IPS DF 6.9 (cell line): ENCODE measurements at regions not wholly inside any gene's neighbourhood (a gene's known extent, or its start where the extent isn't known, plus 50 kb on each side); places are given as distances from the start of the nearest gene placed in this dataset.
"Not testable (repeated sequence)": the region's sequence is repeated elsewhere in the genome, so short reads cannot be mapped to it uniquely, and the experiment has no call there.

Source experiments
- DNase-seq: peaks from one replicate; pipeline ENCODE4 v3.0.0-alpha.2; 2013; ENCODE audit warnings: low read depth, low spot score
- H3K27ac ChIP-seq: one replicate; pipeline ENCODE4 v1.5.1; 2013; ENCODE audit warnings: low read length, control low read depth
- H3K27me3 ChIP-seq: 2 replicates; pipeline ENCODE4 v1.6.1; 2013; ENCODE audit warnings: mild to moderate bottlenecking, low read length; ENCODE audit not compliant: control insufficient read depth, insufficient read depth
- H3K36me3 ChIP-seq: 2 replicates; pipeline ENCODE4 v1.6.1; 2013; ENCODE audit warnings: low read length; ENCODE audit not compliant: control insufficient read depth, insufficient read depth
- H3K4me1 ChIP-seq: 2 replicates; pipeline ENCODE4 v1.6.1; 2013; ENCODE audit warnings: low read length; ENCODE audit not compliant: control insufficient read depth, insufficient read depth
- H3K4me3 ChIP-seq: 2 replicates; pipeline ENCODE4 v1.5.1; 2013; ENCODE audit warnings: mild to moderate bottlenecking, low read length
- H3K9me3 ChIP-seq: 2 replicates; pipeline ENCODE4 v1.6.1; 2013; ENCODE audit warnings: low read length, inconsistent platforms; ENCODE audit not compliant: control insufficient read depth, insufficient read depth
- WGBS: extraction: QIAGEN DNeasy Blood & Tissue Kit; methylation state at CpG from one replicate; pipeline ENCODE4 v1.1.7; 2013; ENCODE audit warnings: mixed read lengths, missing lambda C conversion rate; ENCODE audit not compliant: insufficient read length, insufficient coverage; 5-methylcytosine and 5-hydroxymethylcytosine counted together

DNA sequence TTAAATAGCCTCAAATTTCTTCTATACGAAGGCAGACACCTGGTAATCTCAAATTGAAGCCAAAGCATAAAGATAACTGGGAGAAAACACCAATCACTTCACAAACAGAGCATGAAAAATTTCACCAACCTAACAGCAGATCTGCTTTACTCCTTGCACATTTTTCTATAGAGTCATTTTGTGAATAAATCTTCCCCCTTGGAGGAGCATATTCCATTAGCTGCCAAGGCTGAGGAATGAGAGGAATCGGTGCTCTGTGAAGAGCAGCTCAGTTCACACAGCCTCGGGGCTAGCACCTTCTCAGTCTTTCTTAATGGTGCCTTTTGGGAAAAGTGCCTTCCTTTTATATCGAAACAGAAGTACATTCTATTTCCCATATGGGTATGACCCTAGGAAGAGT is 1313.7 kb upstream of the NRXN1 start:
- no CpG with 5 or more reads among the region's 4 CpGs for WGBS
- Histone ChIP-seq H3K36me3 (no peaks in the 10 kb centered on the region), H3K27me3 (no peaks in the 10 kb centered on the region), H3K9me3 (no peaks in the 10 kb centered on the region), H3K27ac (no peak overlapping the region), H3K4me1 (peaks cover 3% of the 10 kb centered on the region; the same call in 1 of the 2 replicates), H3K4me3 (no peak overlapping the region)
- DNase-seq = no peak

DNA sequence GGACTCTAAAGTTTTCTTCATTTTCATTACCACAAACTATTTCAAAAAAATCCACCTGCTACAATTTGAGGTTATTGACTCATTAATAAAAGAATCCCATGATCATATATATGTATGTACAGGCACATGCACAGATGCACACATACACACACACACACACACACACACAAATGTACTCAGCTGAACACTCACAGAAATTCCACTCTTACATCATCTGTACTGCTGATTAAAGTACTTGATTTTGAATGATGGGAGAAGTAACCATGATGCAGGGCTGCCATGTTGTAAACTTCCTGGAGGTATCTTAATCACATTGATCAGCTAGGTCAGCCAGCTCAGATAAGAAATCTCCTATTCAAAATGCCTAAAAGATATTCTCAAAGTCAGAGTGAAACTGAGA is 1313.2 kb upstream of the NRXN1 start:
- H3K27ac ChIP-seq = no peak overlapping the region
- H3K36me3 ChIP-seq = no peaks in the 10 kb centered on the region
- no peak for DNase-seq
- H3K4me3 ChIP-seq = no peak overlapping the region
- H3K4me1 ChIP-seq = peaks cover 4% of the 10 kb centered on the region; the same call in 1 of the 2 replicates
- H3K27me3 ChIP-seq = no peaks in the 10 kb centered on the region
- H3K9me3 ChIP-seq = no peaks in the 10 kb centered on the region

DNA sequence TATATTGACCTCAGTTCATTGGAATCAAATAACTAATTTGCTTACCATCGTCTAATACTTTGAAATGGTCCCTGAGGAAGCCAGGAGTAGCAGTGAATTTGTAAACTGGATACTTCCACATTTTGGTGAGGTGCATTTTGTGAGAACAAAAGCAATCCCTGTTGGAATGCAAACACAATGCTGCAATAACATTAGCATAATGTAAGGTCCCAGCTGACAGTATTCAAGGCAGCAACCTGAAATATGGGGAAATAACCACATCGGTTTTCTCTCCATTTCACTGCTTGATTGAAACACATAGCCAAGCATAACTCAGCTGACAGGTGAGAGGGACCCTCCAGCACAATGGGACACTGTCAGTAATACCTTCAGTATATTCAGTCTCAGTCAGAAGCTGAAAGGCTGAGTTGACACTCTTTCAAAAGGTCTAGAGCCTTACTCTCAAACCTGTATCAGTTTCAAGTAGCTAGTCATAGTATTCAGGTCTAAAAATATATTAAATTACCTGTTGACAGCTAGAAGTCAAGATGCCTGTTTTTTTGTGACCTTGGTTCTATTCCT is 1311.9 kb upstream of the NRXN1 start:
- WGBS = no CpG with 5 or more reads among the region's 2 CpGs

DNA sequence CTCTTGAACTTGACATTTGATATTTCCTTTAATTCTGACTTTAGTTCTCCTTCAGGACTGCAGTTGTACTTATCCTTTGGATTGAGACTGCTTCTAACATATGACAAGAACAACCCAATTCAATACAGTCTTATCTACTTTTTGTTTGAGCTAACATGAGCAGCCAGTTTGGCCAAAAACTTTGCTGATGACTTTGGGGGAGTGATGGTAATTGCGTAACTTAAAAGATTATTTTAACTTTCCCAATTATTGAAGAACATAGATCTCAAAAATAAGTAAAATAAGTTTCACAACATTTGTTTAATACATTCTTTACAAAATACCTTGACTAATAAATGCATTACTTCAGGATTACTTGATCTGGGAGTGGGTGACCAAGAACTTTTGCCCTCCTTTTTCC is 1311.1 kb upstream of the NRXN1 start:
- no peak overlapping the region for H3K27ac ChIP-seq
- no peaks in the 10 kb centered on the region for H3K27me3 ChIP-seq

More for the DNA sequence above, 1311.9 kb upstream of the NRXN1 start:
- DNase-seq = no peak
- Histone ChIP-seq H3K4me3 (no peak overlapping the region), H3K27me3 (no peaks in the 10 kb centered on the region), H3K27ac (no peak overlapping the region), H3K4me1 (peaks cover 4% of the 10 kb centered on the region; the same call in 1 of the 2 replicates), H3K9me3 (no peaks in the 10 kb centered on the region), H3K36me3 (no peaks in the 10 kb centered on the region)

DNA sequence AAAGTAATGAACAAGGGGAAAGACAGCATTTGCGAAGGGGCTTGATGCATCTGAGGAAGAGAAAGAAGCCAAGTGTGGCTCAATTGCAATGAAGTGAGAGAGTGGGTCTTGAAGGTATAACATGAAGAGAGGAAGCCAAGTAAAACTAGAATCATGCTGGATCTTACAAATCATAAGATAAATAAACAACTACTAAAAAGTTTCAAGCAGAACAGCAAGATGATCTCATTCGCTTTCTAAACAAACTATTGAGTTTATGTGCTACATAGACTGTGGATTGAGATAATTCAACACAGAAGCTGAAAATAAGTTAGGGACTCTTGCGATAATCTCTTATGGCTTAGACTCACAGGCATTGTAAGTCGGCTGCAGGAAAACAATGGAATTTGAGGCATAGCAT is 1310.5 kb upstream of the NRXN1 start:
- Histone ChIP-seq H3K9me3 (no peaks in the 10 kb centered on the region), H3K27ac (no peak overlapping the region), H3K27me3 (no peaks in the 10 kb centered on the region), H3K4me1 (peaks cover 7% of the 10 kb centered on the region; the same call in 1 of the 2 replicates), H3K4me3 (no peak overlapping the region), H3K36me3 (no peaks in the 10 kb centered on the region)
- DNase-seq = no peak
- whole genome bisulfite sequencing = no CpG with 5 or more reads among the region's 4 CpGs

More for the DNA sequence above, 1311.1 kb upstream of the NRXN1 start:
- DNase-seq = no peak
- Histone ChIP-seq H3K9me3 (no peaks in the 10 kb centered on the region), H3K4me3 (no peak overlapping the region), H3K4me1 (peaks cover 7% of the 10 kb centered on the region; the same call in 1 of the 2 replicates), H3K36me3 (no peaks in the 10 kb centered on the region)
- no CpG with 5 or more reads among the region's 1 CpG for WGBS

DNA sequence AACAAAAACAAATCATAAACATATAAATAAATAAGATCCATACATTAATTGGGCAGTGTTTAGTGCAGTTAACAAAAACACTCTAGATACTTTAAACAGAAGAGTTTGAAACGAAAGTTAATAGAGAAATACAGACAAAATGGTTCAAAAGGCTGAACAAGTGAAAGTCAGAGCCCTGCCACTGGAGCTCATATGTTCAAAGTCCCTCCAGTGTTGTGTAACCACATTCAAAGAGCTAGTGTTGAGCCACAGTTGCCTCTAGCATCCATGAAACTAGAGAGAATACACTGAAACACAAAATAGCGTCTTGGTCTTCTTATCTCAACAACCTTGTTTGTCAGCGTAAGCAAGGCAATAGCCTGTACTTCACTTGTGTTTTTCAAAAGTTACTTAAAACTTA is 1309.8 kb upstream of the NRXN1 start:
- Histone ChIP-seq H3K4me1 (peaks cover 8% of the 10 kb centered on the region; the same call in 1 of the 2 replicates), H3K9me3 (no peaks in the 10 kb centered on the region), H3K36me3 (no peaks in the 10 kb centered on the region), H3K4me3 (no peak overlapping the region), H3K27me3 (no peaks in the 10 kb centered on the region), H3K27ac (no peak overlapping the region)
- no CpG with 5 or more reads among the region's 3 CpGs for WGBS
- DNase-seq = no peak

DNA sequence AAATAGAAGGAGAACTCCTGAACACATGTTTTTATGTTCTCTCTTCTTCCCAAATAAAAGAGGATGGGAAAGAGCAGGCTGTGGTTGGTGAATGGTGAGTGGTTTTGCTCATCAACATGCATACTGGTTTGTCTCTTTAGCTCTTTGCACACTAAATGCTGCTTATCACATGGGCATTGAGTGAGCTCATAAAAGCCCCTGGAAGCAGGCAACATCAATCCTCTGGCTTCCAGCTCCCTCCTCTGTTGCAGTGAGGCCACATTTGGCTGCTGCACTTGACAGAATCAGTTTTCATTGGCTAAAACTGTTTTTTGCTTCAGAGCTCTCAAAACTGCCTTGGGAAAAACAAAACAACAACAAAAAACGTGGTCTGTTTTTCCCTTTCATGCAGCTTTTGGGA is 1308.2 kb upstream of the NRXN1 start:
- no peaks in the 10 kb centered on the region for H3K9me3 ChIP-seq
- no peaks in the 10 kb centered on the region for H3K36me3 ChIP-seq
- H3K4me1 ChIP-seq = peaks cover 8% of the 10 kb centered on the region; the same call in 1 of the 2 replicates
- no CpG with 5 or more reads among the region's 1 CpG for WGBS
- no peak overlapping the region for H3K4me3 ChIP-seq
- no peaks in the 10 kb centered on the region for H3K27me3 ChIP-seq
- DNase-seq = peak; percentile 20
- H3K27ac ChIP-seq = no peak overlapping the region

DNA sequence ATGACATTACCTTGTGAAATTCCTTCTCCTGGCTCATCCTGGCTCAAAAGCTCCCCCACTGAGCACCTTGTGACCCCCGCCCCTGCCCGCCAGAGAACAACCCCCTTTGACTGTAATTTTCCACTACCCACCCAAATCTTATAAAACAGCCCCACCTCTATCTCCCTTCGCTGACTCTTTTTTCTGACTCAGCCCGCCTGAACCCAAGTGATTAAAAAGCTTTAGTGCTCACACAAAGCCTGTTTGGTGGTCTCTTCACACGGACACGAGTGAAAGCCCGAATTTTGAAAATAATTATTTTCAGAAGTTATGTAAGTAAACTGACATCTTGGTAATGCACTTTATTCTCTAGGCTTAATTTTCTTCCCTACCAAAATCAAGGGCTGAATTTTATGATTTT is 1305.9 kb upstream of the NRXN1 start:
- no CpG with 5 or more reads among the region's 7 CpGs for WGBS
- H3K4me1 ChIP-seq, H3K4me3 ChIP-seq, H3K9me3 ChIP-seq, H3K36me3 ChIP-seq, H3K27me3 ChIP-seq, DNase-seq, H3K27ac ChIP-seq: not testable (repeated sequence)

DNA sequence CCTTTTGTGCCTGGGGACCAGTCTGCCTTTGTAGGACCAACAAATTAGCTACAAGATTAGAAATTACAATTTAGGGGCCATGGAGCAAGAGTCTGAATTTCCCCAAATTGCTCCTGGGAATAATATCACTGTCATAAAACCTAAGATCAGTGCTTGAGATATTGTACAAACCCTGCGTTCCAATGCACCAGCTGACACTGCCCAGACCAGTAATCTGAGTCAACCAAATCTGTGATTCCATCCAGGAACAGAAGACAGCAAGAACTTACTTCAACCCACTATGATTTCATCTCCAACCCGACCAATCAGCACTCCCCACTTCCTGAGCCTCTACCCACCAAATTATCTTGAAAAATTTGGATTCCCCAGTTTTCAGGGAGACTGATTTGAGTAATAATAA is 1305.0 kb upstream of the NRXN1 start:
- H3K4me1 ChIP-seq = peaks cover 5% of the 10 kb centered on the region; the same call in 1 of the 2 replicates
- H3K36me3 ChIP-seq = no peaks in the 10 kb centered on the region
- H3K4me3 ChIP-seq = no peak overlapping the region
- no peaks in the 10 kb centered on the region for H3K27me3 ChIP-seq
- H3K27ac ChIP-seq = no peak overlapping the region
- no peak for DNase-seq
- no CpG with 5 or more reads among the region's 2 CpGs for WGBS
- no peaks in the 10 kb centered on the region for H3K9me3 ChIP-seq

DNA sequence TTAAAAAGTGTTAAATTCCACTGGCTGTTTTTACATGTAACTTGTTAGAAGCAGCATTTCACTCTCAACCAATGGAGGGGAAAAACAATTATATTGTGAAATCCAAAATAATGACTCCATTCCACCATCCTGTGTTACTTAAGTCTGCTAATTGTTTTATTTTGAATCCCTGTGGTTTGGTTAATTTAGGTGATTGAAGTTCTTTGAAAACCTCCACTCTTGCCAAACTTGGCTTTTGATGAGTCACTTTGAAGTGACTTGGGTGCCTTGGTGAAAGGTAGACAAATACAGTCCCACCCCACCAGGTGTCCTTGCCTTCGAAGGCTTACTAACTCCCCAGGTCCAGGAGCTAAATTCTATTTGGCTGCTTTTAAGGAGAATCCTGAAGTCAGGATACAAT is 1303.8 kb upstream of the NRXN1 start:
- H3K4me1 ChIP-seq = peaks cover 5% of the 10 kb centered on the region; the same call in 1 of the 2 replicates
- WGBS = no CpG with 5 or more reads among the region's 1 CpG
- no peaks in the 10 kb centered on the region for H3K27me3 ChIP-seq
- H3K27ac ChIP-seq = no peak overlapping the region
- no peaks in the 10 kb centered on the region for H3K9me3 ChIP-seq
- H3K36me3 ChIP-seq = no peaks in the 10 kb centered on the region
- H3K4me3 ChIP-seq = no peak overlapping the region
- no peak for DNase-seq

DNA sequence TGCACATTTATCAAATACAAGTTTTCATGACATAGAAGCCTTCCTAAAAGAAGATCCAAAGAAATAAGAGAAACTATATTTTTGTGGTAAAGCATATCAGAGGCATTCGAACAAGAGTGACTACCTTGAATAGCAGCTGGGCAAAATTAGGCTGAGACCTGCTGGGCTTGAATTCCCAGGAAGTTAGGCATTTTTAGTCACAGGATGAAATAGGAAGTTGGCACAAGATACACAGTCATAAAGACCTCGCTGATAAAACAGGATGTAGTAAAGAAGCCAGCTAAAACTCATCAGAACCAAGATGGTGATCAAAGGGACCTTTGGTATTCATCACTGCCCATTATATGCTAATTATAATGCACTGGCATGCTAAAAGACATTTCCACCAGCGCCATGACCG is 1302.3 kb upstream of the NRXN1 start:
- no peaks in the 10 kb centered on the region for H3K27me3 ChIP-seq
- H3K4me1 ChIP-seq = peaks cover 4% of the 10 kb centered on the region; the same call in 1 of the 2 replicates
- H3K27ac ChIP-seq = no peak overlapping the region
- no peaks in the 10 kb centered on the region for H3K36me3 ChIP-seq
- H3K9me3 ChIP-seq = no peaks in the 10 kb centered on the region
- WGBS = no CpG with 5 or more reads among the region's 4 CpGs
- H3K4me3 ChIP-seq = no peak overlapping the region
- no peak for DNase-seq
